ENCODE measurements at regions not wholly inside any gene's neighbourhood (a gene's known extent, or its start where the extent isn't known, plus 50 kb on each side); places are given as distances from the start of the nearest gene placed in this dataset.

- Histone ChIP-seq H3K4me3 (no peak overlapping the region), H3K36me3 (no peaks in the 10 kb centered on the region), H3K27me3 (peaks cover 0 to 8% (median 0%) of the 10 kb centered on the region in 9 donors), H3K9me3 (peaks cover 0 to 8% (median 0%) of the 10 kb centered on the region in 12 donors), H3K27ac (no peak overlapping the region), H3K4me1 (no peaks in the 10 kb centered on the region)
- intact Hi-C loops (cut with DNase I) = no loop called here
- TF ChIP-seq CTCF (IDR thresholded peaks at IDR 0.05) = no peak
- no peak for TF ChIP-seq POLR2A (IDR thresholded peaks at IDR 0.05)
- ATAC-seq = no peak
- WGBS, 4 donors = 87 to 93% (median 91%) methylated on average over 24 of the region's 24 CpGs
- DNase-seq = no peak
Observed at GRCh38 chr2:7599462-7600258, 682.4 kb downstream of the RNF144A start.

GRCh38 chr2:7601990-7602389 is 684.8 kb downstream of the RNF144A start:
- H3K4me1 ChIP-seq = no peaks in the 10 kb centered on the region
- peaks cover 0 to 8% (median 0%) of the 10 kb centered on the region in 12 donors for H3K9me3 ChIP-seq
- TF ChIP-seq CTCF (IDR thresholded peaks at IDR 0.05) (no peak), POLR2A (IDR thresholded peaks at IDR 0.05) (no peak)
- H3K36me3 ChIP-seq = no peaks in the 10 kb centered on the region
- peaks cover 0 to 8% (median 0%) of the 10 kb centered on the region in 9 donors for H3K27me3 ChIP-seq
- intact Hi-C loops (cut with DNase I) = no loop called here
- ATAC-seq (no peak), DNase-seq (no peak)
- H3K27ac ChIP-seq = no peak overlapping the region
- WGBS, 4 donors = 38 to 58% (median 56%) methylated on average over 1 of the region's 1 CpG
- no peak overlapping the region for H3K4me3 ChIP-seq

- intact Hi-C loops (cut with DNase I) = no loop called here
- TF ChIP-seq POLR2A (IDR thresholded peaks at IDR 0.05) = no peak
- no peak for TF ChIP-seq CTCF (IDR thresholded peaks at IDR 0.05)
- H3K9me3 ChIP-seq = peaks cover 0 to 8% (median 0%) of the 10 kb centered on the region in 12 donors
- H3K27me3 ChIP-seq = peaks cover 0 to 8% (median 0%) of the 10 kb centered on the region in 9 donors
- no peaks in the 10 kb centered on the region for H3K4me1 ChIP-seq
- DNase-seq (no peak), ATAC-seq (no peak)
- H3K4me3 ChIP-seq = no peak overlapping the region
- no peak overlapping the region for H3K27ac ChIP-seq
- H3K36me3 ChIP-seq = no peaks in the 10 kb centered on the region
- WGBS, 4 donors = 81 to 90% (median 86%) methylated on average over 3 of the region's 3 CpGs
Observed at GRCh38 chr2:7604456-7604855, 687.2 kb downstream of the RNF144A start.

GRCh38 chr2:7607441-7608173 is 690.4 kb downstream of the RNF144A start:
- Histone ChIP-seq H3K4me1 (no peaks in the 10 kb centered on the region), H3K4me3 (no peak overlapping the region), H3K9me3 (peaks cover 0 to 3% (median 0%) of the 10 kb centered on the region in 12 donors), H3K27me3 (no peaks in the 10 kb centered on the region), H3K36me3 (no peaks in the 10 kb centered on the region), H3K27ac (no peak overlapping the region)
- intact Hi-C loops (cut with DNase I) = no loop called here
- TF ChIP-seq CTCF (IDR thresholded peaks at IDR 0.05) (no peak), POLR2A (IDR thresholded peaks at IDR 0.05) (no peak)
- 42 to 60% (median 50%) methylated on average over 8 of the region's 8 CpGs for WGBS, 4 donors
- ATAC-seq = no peak
- DNase-seq = no peak

Measured in heart left ventricle (tissue), 16 donors.